HG03045 (cell line): ENCODE measurements at regions not wholly inside any gene's neighbourhood (a gene's known extent, or its start where the extent isn't known, plus 50 kb on each side); places are given as distances from the start of the nearest gene placed in this dataset.
"Not testable (repeated sequence)": the region's sequence is repeated elsewhere in the genome, so short reads cannot be mapped to it uniquely, and the experiment has no call there.

Source experiments
- ATAC-seq: cut with Tn5 transposase; IDR thresholded peaks from one replicate; pipeline ENCODE4 v1.9.1; 2021; ENCODE audit warnings: mild to moderate bottlenecking, moderate library complexity; ENCODE audit not compliant: unreplicated experiment

- ATAC-seq, result no peak
Observed at GRCh38 chr21:27390384-27390783, 423.5 kb upstream of the ADAMTS5 start.

- ATAC-seq, result no peak
Observed at GRCh38 chr21:27388825-27389224, 421.9 kb upstream of the ADAMTS5 start.

- ATAC-seq, result no peak
Observed at GRCh38 chr21:27382404-27382803, 415.5 kb upstream of the ADAMTS5 start.

DNA sequence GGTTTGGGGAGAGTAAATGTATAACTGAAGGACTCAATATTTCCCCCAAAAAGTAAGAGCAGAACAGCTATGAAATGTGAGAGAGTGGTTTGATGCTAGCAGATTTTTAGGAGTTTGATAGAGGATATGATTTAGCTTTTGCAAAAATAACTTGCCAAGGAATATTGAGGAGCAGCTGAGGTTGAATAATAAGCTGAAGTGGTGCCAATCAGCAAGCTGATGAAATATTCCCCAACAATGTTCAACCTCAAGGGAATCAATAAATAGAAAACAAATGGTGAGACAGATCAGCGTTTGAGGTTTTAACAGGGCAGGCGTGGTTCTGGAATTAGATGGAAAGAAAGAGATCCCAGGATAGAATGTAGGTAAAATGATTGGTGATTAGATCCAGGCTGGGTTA, 413.4 kb upstream of the ADAMTS5 start:
- ATAC-seq, result no peak

- no peak for ATAC-seq
Observed at GRCh38 chr21:27379354-27379753, 412.5 kb upstream of the ADAMTS5 start.

DNA sequence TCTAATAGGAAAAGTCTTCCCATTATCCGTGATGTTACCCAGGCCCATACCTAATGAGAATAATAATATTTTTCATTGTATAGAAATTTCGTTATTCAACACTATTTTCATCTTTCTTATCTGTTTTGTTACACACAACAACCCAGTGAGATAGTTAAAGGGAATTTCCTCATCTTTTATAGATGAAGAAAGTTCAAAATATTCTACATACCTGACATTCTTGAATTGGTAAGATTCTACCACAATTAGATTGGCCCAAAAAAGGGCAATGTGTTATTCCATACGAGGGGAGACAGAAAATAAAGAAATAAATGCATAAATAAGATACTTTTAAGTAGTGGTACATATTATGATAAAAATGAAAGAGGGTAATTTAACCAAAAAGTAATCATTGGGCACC, 405.5 kb upstream of the ADAMTS5 start:
- ATAC-seq, result no peak

DNA sequence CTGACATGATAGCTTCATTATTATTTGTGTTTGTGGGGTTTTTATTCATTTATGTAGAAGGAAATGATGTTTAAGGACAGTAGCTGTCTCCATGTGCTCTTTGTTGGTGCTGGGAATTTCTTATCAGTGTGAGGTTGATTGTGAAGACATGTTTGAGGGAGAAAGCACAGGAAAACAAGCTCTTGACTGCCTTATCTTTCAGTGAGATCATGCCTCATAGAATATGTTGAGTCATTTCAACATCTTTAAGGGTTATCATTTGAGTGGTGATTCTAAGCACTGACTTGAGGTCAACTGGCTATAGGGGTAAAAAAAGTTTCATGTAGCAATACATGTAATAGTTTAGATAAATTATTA, 405.1 kb upstream of the ADAMTS5 start:
- no peak for ATAC-seq

GRCh38 chr21:27371115-27371974, 404.5 kb upstream of the ADAMTS5 start:
- ATAC-seq, result no peak

DNA sequence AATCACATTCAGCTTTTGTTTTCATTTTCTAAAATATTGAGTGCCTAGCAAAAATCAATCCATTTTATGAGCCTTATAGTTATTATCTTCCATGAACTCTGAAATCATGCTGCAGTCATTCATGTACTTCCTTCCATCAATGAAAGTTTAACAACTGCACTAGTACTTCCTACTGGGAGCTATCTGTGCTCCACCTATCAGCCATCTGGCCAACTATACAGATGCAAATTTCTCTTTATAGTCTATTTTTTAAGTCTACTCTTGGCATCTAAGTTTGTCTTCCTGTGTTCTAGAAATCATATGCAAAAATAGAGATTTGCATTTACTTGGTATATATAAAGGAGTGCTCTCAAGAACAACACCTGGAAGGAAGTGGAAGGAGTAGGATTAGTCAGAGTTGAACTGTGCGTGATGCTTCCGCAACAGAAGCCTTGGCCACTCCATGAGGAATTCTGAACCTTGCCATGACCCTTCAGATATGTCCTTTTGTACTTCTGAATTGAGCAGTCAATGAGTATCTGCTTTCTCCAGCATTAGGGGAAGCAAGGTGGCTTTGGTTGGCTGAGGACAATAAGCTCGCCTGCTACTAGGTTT, 403.2 kb upstream of the ADAMTS5 start:
- ATAC-seq, result no peak

DNA sequence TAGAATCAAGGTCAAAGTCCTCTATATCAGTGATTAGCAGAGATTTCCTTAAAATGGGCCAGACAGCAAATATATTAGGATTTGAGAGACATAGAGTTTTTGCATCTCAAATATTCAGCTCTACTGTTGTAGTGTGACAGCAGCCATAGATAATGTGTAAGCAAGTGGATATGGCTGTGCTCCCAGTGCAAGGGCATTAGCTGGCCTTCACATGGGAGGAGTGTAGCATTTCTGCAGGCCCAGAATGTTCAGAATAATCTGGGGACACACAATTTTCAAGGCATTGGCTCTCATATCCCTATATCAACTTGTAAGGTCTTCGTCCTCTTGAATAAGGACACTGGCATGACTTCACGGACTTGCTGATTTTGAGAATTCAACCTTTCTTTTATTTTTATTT, 402.3 kb upstream of the ADAMTS5 start:
- ATAC-seq, result no peak

DNA sequence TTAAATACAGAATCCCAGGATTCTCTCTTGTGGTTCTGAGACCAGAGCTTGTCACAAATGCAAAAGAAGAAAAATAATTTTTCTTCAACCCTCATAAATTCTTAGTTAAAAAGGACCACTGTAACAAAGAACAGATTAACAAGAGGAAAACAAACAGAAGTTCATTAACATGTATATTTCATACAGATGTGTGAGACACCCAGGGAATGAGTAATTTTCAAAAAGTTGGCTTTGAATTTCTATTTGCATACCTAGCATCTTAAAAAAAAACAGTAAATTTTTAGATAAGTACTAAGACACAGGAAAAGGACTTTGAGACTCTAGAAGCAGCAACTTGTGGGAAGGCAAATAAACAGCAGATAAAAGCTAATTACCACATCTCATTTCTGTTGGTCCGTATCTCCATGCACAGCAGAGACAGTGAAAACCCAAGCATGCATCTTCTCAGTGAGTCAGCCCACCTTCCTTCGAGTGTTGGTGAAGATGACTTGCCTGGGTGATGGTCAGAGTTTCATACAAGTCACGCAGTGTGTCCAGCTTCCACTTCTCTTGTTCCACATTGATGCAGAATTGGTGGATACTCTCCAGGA, 399.9 kb upstream of the ADAMTS5 start:
- ATAC-seq, result no peak

- no peak for ATAC-seq
Observed at GRCh38 chr21:27366036-27366435, 399.1 kb upstream of the ADAMTS5 start.

- no peak for ATAC-seq
Observed at GRCh38 chr21:27365394-27365793, 398.5 kb upstream of the ADAMTS5 start.

DNA sequence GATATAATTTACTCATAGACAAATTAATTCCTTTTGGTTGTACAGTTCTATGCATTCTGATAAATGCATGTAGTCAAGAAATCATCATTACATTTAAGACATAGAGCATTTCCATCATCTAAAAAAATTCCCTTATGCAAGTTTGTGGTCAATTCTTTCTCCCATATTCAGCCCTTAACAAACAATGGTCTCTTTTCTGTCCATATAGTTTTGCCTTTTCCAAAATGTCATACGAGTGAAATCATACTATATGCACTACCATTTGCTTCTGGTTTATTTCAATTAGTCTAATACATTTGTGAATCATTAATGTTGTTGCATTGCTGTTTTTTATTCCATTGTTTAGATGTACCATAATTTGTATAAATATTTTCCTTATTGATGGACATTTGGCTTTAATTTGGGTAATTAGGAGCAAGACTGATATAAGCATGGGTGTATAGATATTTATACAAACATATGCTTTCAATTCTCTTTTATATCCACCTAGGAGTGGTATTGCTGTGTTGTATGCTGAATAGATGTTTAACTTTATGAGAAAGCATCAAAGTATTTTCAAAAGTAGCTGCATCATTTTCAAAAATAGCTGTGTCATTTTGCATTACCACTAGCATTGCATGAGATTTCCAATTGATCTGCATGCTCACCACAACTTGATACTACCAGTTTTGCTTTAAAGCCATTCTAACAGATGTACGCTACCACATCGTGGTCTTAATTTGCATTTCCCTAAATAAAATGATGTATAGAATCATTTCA, 397.0 kb upstream of the ADAMTS5 start:
- ATAC-seq, result no peak

DNA sequence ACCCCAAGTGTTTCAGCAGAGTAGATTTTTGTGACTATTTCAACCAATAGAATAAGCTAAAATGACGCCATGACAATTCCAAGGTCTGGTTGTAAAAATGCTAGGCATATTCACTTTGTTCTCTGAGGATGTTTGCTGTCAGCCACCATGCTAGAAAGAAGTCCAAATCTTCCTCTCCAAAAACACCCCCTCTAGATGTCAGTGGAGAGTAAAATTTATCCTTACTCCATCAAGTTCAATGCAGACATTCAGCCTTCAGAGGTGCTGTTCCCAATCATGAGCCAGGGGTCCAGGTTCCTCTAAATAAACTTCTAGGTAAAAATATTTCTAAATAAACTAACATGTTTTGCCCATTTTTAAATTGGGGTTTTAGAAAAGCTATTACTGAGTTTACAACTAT, 395.4 kb upstream of the ADAMTS5 start:
- ATAC-seq, result no peak

GRCh38 chr21:27359141-27359540, 392.3 kb upstream of the ADAMTS5 start:
- ATAC-seq, result no peak

GRCh38 chr21:27352885-27353284, 386.0 kb upstream of the ADAMTS5 start:
- no peak for ATAC-seq

DNA sequence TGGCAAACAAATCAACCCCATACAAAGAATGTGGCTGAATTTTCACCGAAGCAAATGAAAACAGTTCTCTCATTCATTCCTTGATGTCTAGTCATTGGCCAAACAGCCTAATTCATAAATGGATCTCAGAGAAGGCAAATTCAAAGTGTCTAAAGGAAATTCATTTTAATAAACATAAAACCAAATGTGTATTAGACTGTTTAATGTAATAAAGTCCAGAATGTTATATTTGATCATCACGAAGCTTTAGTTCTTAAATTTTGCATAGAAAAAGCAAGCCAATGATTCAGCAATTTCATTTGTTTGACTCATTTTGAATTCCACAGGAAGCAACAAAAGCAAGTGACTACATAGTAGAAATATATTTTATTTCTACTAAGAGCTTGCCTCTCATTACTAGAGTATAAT, 379.2 kb upstream of the ADAMTS5 start:
- ATAC-seq, result no peak

- no peak for ATAC-seq
Observed at GRCh38 chr21:27339902-27340301, 373.0 kb upstream of the ADAMTS5 start.

GRCh38 chr21:27338007-27338406, 371.1 kb upstream of the ADAMTS5 start:
- ATAC-seq, result not testable (repeated sequence)

GRCh38 chr21:27333096-27333495, 366.2 kb upstream of the ADAMTS5 start:
- no peak for ATAC-seq
